GM12873 (cell line): ENCODE measurements at regions not wholly inside any gene's neighbourhood (a gene's known extent, or its start where the extent isn't known, plus 50 kb on each side); places are given as distances from the start of the nearest gene placed in this dataset.

Experiments used
- CTCF ChIP-seq: IDR thresholded peaks from 2 replicates; pipeline ENCODE4 v1.5.1; 2012; ENCODE audit warnings: low read depth, mild to moderate bottlenecking, moderate library complexity, low read length, control low read depth; ENCODE audit not compliant: insufficient read depth; ENCODE audit errors: missing control alignments

GRCh38 chr7:118109607-118110006, 74.4 kb upstream of the LSM8 start:
- no peak for TF ChIP-seq CTCF

GRCh38 chr7:118110178-118110925, 73.6 kb upstream of the LSM8 start:
- no peak for TF ChIP-seq CTCF

GRCh38 chr7:118111347-118111746, 72.6 kb upstream of the LSM8 start:
- TF ChIP-seq CTCF = no peak

- TF ChIP-seq CTCF = no peak
Measured at GRCh38 chr7:118114175-118114574, 69.8 kb upstream of the LSM8 start.

GRCh38 chr7:118129041-118129795, 54.7 kb upstream of the LSM8 start:
- TF ChIP-seq CTCF = no peak

- no peak for TF ChIP-seq CTCF
Measured at GRCh38 chr7:118132764-118133163, 51.2 kb upstream of the LSM8 start.
